SK-N-SH (cell line): ENCODE measurements at regions not wholly inside any gene's neighbourhood (a gene's known extent, or its start where the extent isn't known, plus 50 kb on each side); places are given as distances from the start of the nearest gene placed in this dataset.
"Not testable (repeated sequence)": the region's sequence is repeated elsewhere in the genome, so short reads cannot be mapped to it uniquely, and the experiment has no call there.

Experiments used
- CTCF ChIP-seq: fragments of 200-600 bp; sonication (generic); IDR thresholded peaks from 2 replicates; pipeline ENCODE4 v1.6.1; 2017; ENCODE audit warnings: antibody characterized with exemption, mild to moderate bottlenecking, moderate library complexity
- POLR2AphosphoS5 ChIP-seq: IDR thresholded peaks from 2 replicates; pipeline ENCODE4 v1.6.1; 2012; ENCODE audit warnings: low read depth, low read length

- not testable (repeated sequence) for TF ChIP-seq CTCF, POLR2AphosphoS5
These were observed 549.4 kb downstream of the KIF20B start for GRCh38 chr10:90250784-90251183.
